A549 (cell line): ENCODE measurements at regions not wholly inside any gene's neighbourhood (a gene's known extent, or its start where the extent isn't known, plus 50 kb on each side); places are given as distances from the start of the nearest gene placed in this dataset.
"Not testable (repeated sequence)": the region's sequence is repeated elsewhere in the genome, so short reads cannot be mapped to it uniquely, and the experiment has no call there.

Experiments used
- EP300 ChIP-seq, 2 experiments: fragments of >200 bp; sonication (Bioruptor Twin); formaldehyde crosslinking; IDR thresholded peaks; 2 replicates in 1 of 2; 3 replicates in 1 of 2; pipeline ENCODE4 v1.6.1; 2016 to 2017
- ESRRA ChIP-seq: fragments of 150-350 bp; IDR thresholded peaks from 2 replicates; pipeline ENCODE4 v1.6.1; 2014; ENCODE audit warnings: mild to moderate bottlenecking, low read length, borderline replicate concordance
- TF ChIP-seq, protein P1 (sequence below): fragments of >200 bp; sonication (Bioruptor Twin); formaldehyde crosslinking; IDR thresholded peaks from 3 replicates; pipeline ENCODE4 v1.5.1; 2016
- TF ChIP-seq, protein P2 (sequence below): fragments of 450-650 bp; IDR thresholded peaks from 2 replicates; pipeline ENCODE4 v1.6.1; 2014; ENCODE audit warnings: antibody characterized with exemption
- TF ChIP-seq, protein P3 (sequence below): fragments of 150-350 bp; IDR thresholded peaks from 2 replicates; pipeline ENCODE4 v1.6.1; 2014; ENCODE audit warnings: low read depth, mild to moderate bottlenecking, low read length
- TF ChIP-seq, protein P4 (sequence below): IDR thresholded peaks from 2 replicates; pipeline ENCODE4 v1.6.1; 2012; ENCODE audit warnings: low read depth, borderline replicate concordance

GRCh38 chr16:79834003-79834402 is 233.5 kb upstream of the MAF start:
- TF ChIP-seq, protein P1, sequence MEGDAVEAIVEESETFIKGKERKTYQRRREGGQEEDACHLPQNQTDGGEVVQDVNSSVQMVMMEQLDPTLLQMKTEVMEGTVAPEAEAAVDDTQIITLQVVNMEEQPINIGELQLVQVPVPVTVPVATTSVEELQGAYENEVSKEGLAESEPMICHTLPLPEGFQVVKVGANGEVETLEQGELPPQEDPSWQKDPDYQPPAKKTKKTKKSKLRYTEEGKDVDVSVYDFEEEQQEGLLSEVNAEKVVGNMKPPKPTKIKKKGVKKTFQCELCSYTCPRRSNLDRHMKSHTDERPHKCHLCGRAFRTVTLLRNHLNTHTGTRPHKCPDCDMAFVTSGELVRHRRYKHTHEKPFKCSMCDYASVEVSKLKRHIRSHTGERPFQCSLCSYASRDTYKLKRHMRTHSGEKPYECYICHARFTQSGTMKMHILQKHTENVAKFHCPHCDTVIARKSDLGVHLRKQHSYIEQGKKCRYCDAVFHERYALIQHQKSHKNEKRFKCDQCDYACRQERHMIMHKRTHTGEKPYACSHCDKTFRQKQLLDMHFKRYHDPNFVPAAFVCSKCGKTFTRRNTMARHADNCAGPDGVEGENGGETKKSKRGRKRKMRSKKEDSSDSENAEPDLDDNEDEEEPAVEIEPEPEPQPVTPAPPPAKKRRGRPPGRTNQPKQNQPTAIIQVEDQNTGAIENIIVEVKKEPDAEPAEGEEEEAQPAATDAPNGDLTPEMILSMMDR, result not testable (repeated sequence)
- TF ChIP-seq, protein P2, sequence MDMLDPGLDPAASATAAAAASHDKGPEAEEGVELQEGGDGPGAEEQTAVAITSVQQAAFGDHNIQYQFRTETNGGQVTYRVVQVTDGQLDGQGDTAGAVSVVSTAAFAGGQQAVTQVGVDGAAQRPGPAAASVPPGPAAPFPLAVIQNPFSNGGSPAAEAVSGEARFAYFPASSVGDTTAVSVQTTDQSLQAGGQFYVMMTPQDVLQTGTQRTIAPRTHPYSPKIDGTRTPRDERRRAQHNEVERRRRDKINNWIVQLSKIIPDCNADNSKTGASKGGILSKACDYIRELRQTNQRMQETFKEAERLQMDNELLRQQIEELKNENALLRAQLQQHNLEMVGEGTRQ, result not testable (repeated sequence)
- TF ChIP-seq, protein P3, sequence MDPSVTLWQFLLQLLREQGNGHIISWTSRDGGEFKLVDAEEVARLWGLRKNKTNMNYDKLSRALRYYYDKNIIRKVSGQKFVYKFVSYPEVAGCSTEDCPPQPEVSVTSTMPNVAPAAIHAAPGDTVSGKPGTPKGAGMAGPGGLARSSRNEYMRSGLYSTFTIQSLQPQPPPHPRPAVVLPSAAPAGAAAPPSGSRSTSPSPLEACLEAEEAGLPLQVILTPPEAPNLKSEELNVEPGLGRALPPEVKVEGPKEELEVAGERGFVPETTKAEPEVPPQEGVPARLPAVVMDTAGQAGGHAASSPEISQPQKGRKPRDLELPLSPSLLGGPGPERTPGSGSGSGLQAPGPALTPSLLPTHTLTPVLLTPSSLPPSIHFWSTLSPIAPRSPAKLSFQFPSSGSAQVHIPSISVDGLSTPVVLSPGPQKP, result not testable (repeated sequence)
- TF ChIP-seq ESRRA; EP300 (IDR thresholded peaks at IDR 0.05): not testable (repeated sequence)
- TF ChIP-seq, protein P4, sequence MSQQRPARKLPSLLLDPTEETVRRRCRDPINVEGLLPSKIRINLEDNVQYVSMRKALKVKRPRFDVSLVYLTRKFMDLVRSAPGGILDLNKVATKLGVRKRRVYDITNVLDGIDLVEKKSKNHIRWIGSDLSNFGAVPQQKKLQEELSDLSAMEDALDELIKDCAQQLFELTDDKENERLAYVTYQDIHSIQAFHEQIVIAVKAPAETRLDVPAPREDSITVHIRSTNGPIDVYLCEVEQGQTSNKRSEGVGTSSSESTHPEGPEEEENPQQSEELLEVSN, result not testable (repeated sequence)
